ENCODE measurements at regions not wholly inside any gene's neighbourhood (a gene's known extent, or its start where the extent isn't known, plus 50 kb on each side); places are given as distances from the start of the nearest gene placed in this dataset.

- Mint-ChIP-seq H3K4me1 (no peaks in the 10 kb centered on the region), H3K27ac (no peak overlapping the region)
These were observed 462.2 kb upstream of the MKI67 start for GRCh38 chr10:128588402-128588801.

GRCh38 chr10:128594688-128595087 lies 468.5 kb upstream of the MKI67 start:
- ATAC-seq = no peak
- Mint-ChIP-seq H3K4me1 (no peaks in the 10 kb centered on the region), H3K27ac (no peak overlapping the region), H3K36me3 (ENCODE audit: low read depth) (no peaks in the 10 kb centered on the region), H3K4me3 (no peak overlapping the region), H3K27me3 (peaks cover 6% of the 10 kb centered on the region)
- no peaks in the 10 kb centered on the region for H3K9me3 ChIP-seq (ENCODE audit: control insufficient read depth, low read length, poor library complexity, severe bottlenecking)
- DNase-seq = no peak

More at GRCh38 chr10:128588402-128588801, 462.2 kb upstream of the MKI67 start:
- H3K27me3 Mint-ChIP-seq = peaks cover 6% of the 10 kb centered on the region
- no peak overlapping the region for H3K4me3 Mint-ChIP-seq
- H3K9me3 ChIP-seq (ENCODE audit: control insufficient read depth, low read length, poor library complexity, severe bottlenecking) = no peaks in the 10 kb centered on the region
- ATAC-seq (no peak), DNase-seq (no peak)
- H3K36me3 Mint-ChIP-seq (ENCODE audit: low read depth) = no peaks in the 10 kb centered on the region

GRCh38 chr10:128596906-128597305 lies 470.7 kb upstream of the MKI67 start:
- H3K4me3 Mint-ChIP-seq = no peak overlapping the region
- no peak for DNase-seq
- H3K36me3 Mint-ChIP-seq (ENCODE audit: low read depth) = no peaks in the 10 kb centered on the region
- no peak overlapping the region for H3K27ac Mint-ChIP-seq
- ATAC-seq = no peak
- no peaks in the 10 kb centered on the region for H3K27me3 Mint-ChIP-seq
- H3K4me1 Mint-ChIP-seq = no peaks in the 10 kb centered on the region
- no peaks in the 10 kb centered on the region for H3K9me3 ChIP-seq (ENCODE audit: control insufficient read depth, low read length, poor library complexity, severe bottlenecking)

GRCh38 chr10:128599030-128599429 lies 472.8 kb upstream of the MKI67 start:
- DNase-seq = no peak
- Mint-ChIP-seq H3K36me3 (ENCODE audit: low read depth) (no peaks in the 10 kb centered on the region), H3K27me3 (peaks cover 6% of the 10 kb centered on the region), H3K27ac (no peak overlapping the region), H3K4me3 (no peak overlapping the region), H3K4me1 (no peaks in the 10 kb centered on the region)
- no peak for ATAC-seq
- no peaks in the 10 kb centered on the region for H3K9me3 ChIP-seq (ENCODE audit: control insufficient read depth, low read length, poor library complexity, severe bottlenecking)

GRCh38 chr10:128599538-128599937 lies 473.3 kb upstream of the MKI67 start:
- no peaks in the 10 kb centered on the region for H3K36me3 Mint-ChIP-seq (ENCODE audit: low read depth)
- H3K9me3 ChIP-seq (ENCODE audit: control insufficient read depth, low read length, poor library complexity, severe bottlenecking) = no peaks in the 10 kb centered on the region
- H3K4me1 Mint-ChIP-seq = no peaks in the 10 kb centered on the region
- no peak overlapping the region for H3K4me3 Mint-ChIP-seq
- no peak overlapping the region for H3K27ac Mint-ChIP-seq
- peaks cover 6% of the 10 kb centered on the region for H3K27me3 Mint-ChIP-seq
- ATAC-seq (no peak), DNase-seq (no peak)

GRCh38 chr10:128602183-128602582 lies 476.0 kb upstream of the MKI67 start:
- Mint-ChIP-seq H3K4me3 (no peak overlapping the region), H3K27ac (no peak overlapping the region), H3K4me1 (no peaks in the 10 kb centered on the region), H3K36me3 (ENCODE audit: low read depth) (no peaks in the 10 kb centered on the region), H3K27me3 (peaks cover 9% of the 10 kb centered on the region)
- DNase-seq (no peak), ATAC-seq (no peak)
- H3K9me3 ChIP-seq (ENCODE audit: control insufficient read depth, low read length, poor library complexity, severe bottlenecking) = no peaks in the 10 kb centered on the region

- Mint-ChIP-seq H3K4me1 (no peaks in the 10 kb centered on the region), H3K27ac (no peak overlapping the region), H3K36me3 (ENCODE audit: low read depth) (no peaks in the 10 kb centered on the region), H3K4me3 (no peak overlapping the region), H3K27me3 (peaks cover 12% of the 10 kb centered on the region)
- H3K9me3 ChIP-seq (ENCODE audit: control insufficient read depth, low read length, poor library complexity, severe bottlenecking) = no peaks in the 10 kb centered on the region
- no peak for ATAC-seq
- DNase-seq = no peak
These were observed 477.8 kb upstream of the MKI67 start for GRCh38 chr10:128604025-128604424.

GRCh38 chr10:128605180-128605579 lies 479.0 kb upstream of the MKI67 start:
- no peaks in the 10 kb centered on the region for H3K9me3 ChIP-seq (ENCODE audit: control insufficient read depth, low read length, poor library complexity, severe bottlenecking)
- ATAC-seq = no peak
- DNase-seq = no peak
- no peaks in the 10 kb centered on the region for H3K36me3 Mint-ChIP-seq (ENCODE audit: low read depth)
- no peak overlapping the region for H3K27ac Mint-ChIP-seq
- peaks cover 12% of the 10 kb centered on the region for H3K27me3 Mint-ChIP-seq
- H3K4me1 Mint-ChIP-seq = no peaks in the 10 kb centered on the region
- no peak overlapping the region for H3K4me3 Mint-ChIP-seq

- no peaks in the 10 kb centered on the region for H3K36me3 Mint-ChIP-seq (ENCODE audit: low read depth)
- no peaks in the 10 kb centered on the region for H3K9me3 ChIP-seq (ENCODE audit: control insufficient read depth, low read length, poor library complexity, severe bottlenecking)
- DNase-seq (no peak), ATAC-seq (no peak)
- H3K27ac Mint-ChIP-seq = no peak overlapping the region
- H3K4me3 Mint-ChIP-seq = no peak overlapping the region
- peaks cover 12% of the 10 kb centered on the region for H3K27me3 Mint-ChIP-seq
- no peaks in the 10 kb centered on the region for H3K4me1 Mint-ChIP-seq
These were observed 479.8 kb upstream of the MKI67 start for GRCh38 chr10:128606055-128606454.

GRCh38 chr10:128608791-128609190 lies 482.6 kb upstream of the MKI67 start:
- H3K36me3 Mint-ChIP-seq (ENCODE audit: low read depth) = no peaks in the 10 kb centered on the region
- ATAC-seq (no peak), DNase-seq (no peak)
- no peak overlapping the region for H3K4me3 Mint-ChIP-seq
- no peaks in the 10 kb centered on the region for H3K4me1 Mint-ChIP-seq
- H3K27me3 Mint-ChIP-seq = peaks cover 11% of the 10 kb centered on the region
- H3K9me3 ChIP-seq (ENCODE audit: control insufficient read depth, low read length, poor library complexity, severe bottlenecking) = no peaks in the 10 kb centered on the region
- H3K27ac Mint-ChIP-seq = no peak overlapping the region

GRCh38 chr10:128609460-128609859 lies 483.2 kb upstream of the MKI67 start:
- H3K9me3 ChIP-seq (ENCODE audit: control insufficient read depth, low read length, poor library complexity, severe bottlenecking) = no peaks in the 10 kb centered on the region
- Mint-ChIP-seq H3K36me3 (ENCODE audit: low read depth) (no peaks in the 10 kb centered on the region), H3K4me1 (no peaks in the 10 kb centered on the region), H3K4me3 (no peak overlapping the region), H3K27ac (no peak overlapping the region), H3K27me3 (peaks cover 11% of the 10 kb centered on the region)
- DNase-seq = no peak
- no peak for ATAC-seq

GRCh38 chr10:128610113-128610512 lies 483.9 kb upstream of the MKI67 start:
- Mint-ChIP-seq H3K36me3 (ENCODE audit: low read depth) (no peaks in the 10 kb centered on the region), H3K27ac (no peak overlapping the region)
- ATAC-seq = no peak

GRCh38 chr10:128612195-128612594 lies 486.0 kb upstream of the MKI67 start:
- DNase-seq (no peak), ATAC-seq (no peak)
- no peak overlapping the region for H3K27ac Mint-ChIP-seq
- H3K4me1 Mint-ChIP-seq = no peaks in the 10 kb centered on the region
- H3K9me3 ChIP-seq (ENCODE audit: control insufficient read depth, low read length, poor library complexity, severe bottlenecking) = no peaks in the 10 kb centered on the region
- no peak overlapping the region for H3K4me3 Mint-ChIP-seq
- peaks cover 8% of the 10 kb centered on the region for H3K27me3 Mint-ChIP-seq
- no peaks in the 10 kb centered on the region for H3K36me3 Mint-ChIP-seq (ENCODE audit: low read depth)

More at GRCh38 chr10:128610113-128610512, 483.9 kb upstream of the MKI67 start:
- H3K4me3 Mint-ChIP-seq = no peak overlapping the region
- no peaks in the 10 kb centered on the region for H3K4me1 Mint-ChIP-seq
- H3K27me3 Mint-ChIP-seq = peaks cover 11% of the 10 kb centered on the region
- H3K9me3 ChIP-seq (ENCODE audit: control insufficient read depth, low read length, poor library complexity, severe bottlenecking) = no peaks in the 10 kb centered on the region
- DNase-seq = no peak

GRCh38 chr10:128612631-128613030 lies 486.4 kb upstream of the MKI67 start:
- ATAC-seq (no peak), DNase-seq (no peak)
- Mint-ChIP-seq H3K4me3 (no peak overlapping the region), H3K27me3 (peaks cover 5% of the 10 kb centered on the region), H3K4me1 (no peaks in the 10 kb centered on the region), H3K36me3 (ENCODE audit: low read depth) (no peaks in the 10 kb centered on the region), H3K27ac (no peak overlapping the region)
- H3K9me3 ChIP-seq (ENCODE audit: control insufficient read depth, low read length, poor library complexity, severe bottlenecking) = no peaks in the 10 kb centered on the region

Data from T-helper 17 cell (primary cell).